ENCODE measurements at regions not wholly inside any gene's neighbourhood (a gene's known extent, or its start where the extent isn't known, plus 50 kb on each side); places are given as distances from the start of the nearest gene placed in this dataset.
"Not testable (repeated sequence)": the region's sequence is repeated elsewhere in the genome, so short reads cannot be mapped to it uniquely, and the experiment has no call there.

DNA sequence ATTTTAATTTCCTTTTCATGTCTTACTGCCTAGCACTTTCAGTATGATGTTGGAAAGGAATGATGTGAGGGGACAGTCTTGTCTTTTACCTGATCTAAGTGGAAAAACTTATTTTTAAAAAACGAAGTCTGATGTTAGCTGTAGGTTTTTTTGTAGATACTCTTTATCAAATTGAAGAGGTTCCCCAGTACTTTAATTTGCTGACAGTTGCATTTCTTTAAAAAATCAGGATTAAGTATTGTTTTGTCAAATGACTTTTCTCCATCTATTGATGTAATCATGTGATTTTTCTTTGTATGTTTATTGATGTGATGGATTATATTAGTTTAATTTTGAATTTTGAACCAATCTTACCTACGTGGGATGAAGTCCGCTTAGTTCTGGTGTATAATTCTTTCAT lies 568.4 kb upstream of the AGA start:
- H3K23ac ChIP-seq (ENCODE audit: low read depth, low read length): no peak overlapping the region
- in situ Hi-C loops (cut with MboI; ENCODE audit: low sequenced_read_pairs) (no loop called here), intact Hi-C loops (cut with micrococcal nuclease) (no loop called here)

DNA sequence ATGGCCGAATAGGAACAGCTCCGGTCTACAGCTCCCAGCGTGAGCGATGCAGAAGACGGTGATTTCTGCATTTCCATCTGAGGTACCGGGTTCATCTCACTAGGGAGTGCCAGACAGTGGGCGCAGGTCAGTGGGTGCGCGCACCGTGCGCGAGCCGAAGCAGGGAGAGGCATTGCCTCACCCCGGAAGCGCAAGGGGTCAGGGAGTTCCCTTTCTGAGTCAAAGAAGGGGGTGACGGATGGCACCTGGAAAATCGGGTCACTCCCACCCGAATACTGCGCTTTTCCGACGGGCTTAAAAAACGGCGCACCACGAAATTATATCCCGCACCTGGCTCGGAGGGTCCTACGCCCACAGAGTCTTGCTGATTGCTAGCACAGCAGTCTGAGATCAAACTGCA lies 572.8 kb upstream of the AGA start:
- H3K9ac ChIP-seq (ENCODE audit: low read depth, low read length); in situ Hi-C loops (cut with MboI; ENCODE audit: low sequenced_read_pairs); H2AK5ac ChIP-seq (ENCODE audit: low read depth, low read length); ATAC-seq (ENCODE audit: low read depth); H3K4me2 ChIP-seq (ENCODE audit: low read depth, low read length); H2BK5ac ChIP-seq (ENCODE audit: low read depth, low read length, poor library complexity, severe bottlenecking); H3K23ac ChIP-seq (ENCODE audit: low read depth, low read length); H3K56ac ChIP-seq (ENCODE audit: extremely low read depth, insufficient read depth, low read length); H3K9me3 ChIP-seq (ENCODE audit: control insufficient read depth, insufficient read depth, low read length); H3K9me1 ChIP-seq (ENCODE audit: insufficient read depth, low read length); CTCF ChIA-PET; H2BK120ac ChIP-seq (ENCODE audit: low read depth, low read length); H4K8ac ChIP-seq (ENCODE audit: low read depth in 2 of 2, low read length in 2 of 2); dilution Hi-C loops (cut with HindIII; ENCODE audit: low sequenced_read_pairs, unreplicated experiment); H2BK20ac ChIP-seq (ENCODE audit: low read depth, low read length); H3K27me3 ChIP-seq (ENCODE audit: control insufficient read depth, insufficient read depth, low read length); H3K4me1 ChIP-seq (ENCODE audit: control insufficient read depth, insufficient read depth, low read length); H2AFZ ChIP-seq (replicated peaks; ENCODE audit: low read length, poor library complexity); POLR2A ChIA-PET (ENCODE audit: unreplicated experiment); BruUV-seq (replicated peaks); H3K27ac ChIP-seq (ENCODE audit: insufficient read depth, low read length); H4K91ac ChIP-seq (ENCODE audit: insufficient read depth, low read depth, low read length); H3K4me3 ChIP-seq (ENCODE audit: insufficient read depth, low read depth, low read length); H3K4ac ChIP-seq (ENCODE audit: low read depth, low read length); H4K20me1 ChIP-seq (ENCODE audit: insufficient read depth, low read length); H2BK15ac ChIP-seq (ENCODE audit: low read depth, low read length); intact Hi-C loops (cut with micrococcal nuclease); H3K14ac ChIP-seq (replicated peaks; ENCODE audit: low read depth, low read length); DNase-seq; H4K5ac ChIP-seq (ENCODE audit: low read depth, low read length); H2AK9ac ChIP-seq (replicated peaks; ENCODE audit: low read depth, low read length, poor library complexity); H3K18ac ChIP-seq (ENCODE audit: low read depth, low read length); H3K36me3 ChIP-seq (ENCODE audit: control insufficient read depth, insufficient read depth, low read length); H3K79me1 ChIP-seq (ENCODE audit: low read depth in 1 of 2, low read length in 2 of 2): not testable (repeated sequence)
- 100% methylated on average over 1 of the region's 27 CpGs; no CpG with 5 or more reads in 1 of the 2 experiments for WGBS, 2 experiments (ENCODE audit: extremely low coverage in 2 of 2, insufficient read length in 1 of 2)

More for the DNA sequence above, 568.4 kb upstream of the AGA start:
- H3K4me1 ChIP-seq (ENCODE audit: control insufficient read depth, insufficient read depth, low read length): no peaks in the 10 kb centered on the region
- no peak overlapping the region for H2AK9ac ChIP-seq (replicated peaks; ENCODE audit: low read depth, low read length, poor library complexity)
- POLR2A ChIA-PET (ENCODE audit: unreplicated experiment): no interaction called here
- DNase-seq: no peak
- H3K27ac ChIP-seq (ENCODE audit: insufficient read depth, low read length): no peak overlapping the region
- no peak overlapping the region for H4K8ac ChIP-seq (ENCODE audit: low read depth in 2 of 2, low read length in 2 of 2)
- no peak overlapping the region for H3K4me3 ChIP-seq (ENCODE audit: insufficient read depth, low read depth, low read length)
- no peaks in the 10 kb centered on the region for H3K9me1 ChIP-seq (ENCODE audit: insufficient read depth, low read length)
- H4K5ac ChIP-seq (ENCODE audit: low read depth, low read length): no peak overlapping the region
- H4K91ac ChIP-seq (ENCODE audit: insufficient read depth, low read depth, low read length): no peak overlapping the region
- no peak overlapping the region for H2BK20ac ChIP-seq (ENCODE audit: low read depth, low read length)
- CTCF ChIA-PET: no interaction called here
- no peak overlapping the region for H3K4me2 ChIP-seq (ENCODE audit: low read depth, low read length)
- no peak overlapping the region for H2AFZ ChIP-seq (replicated peaks; ENCODE audit: low read length, poor library complexity)
- H4K20me1 ChIP-seq (ENCODE audit: insufficient read depth, low read length): no peaks in the 10 kb centered on the region
- no peak overlapping the region for H2BK5ac ChIP-seq (ENCODE audit: low read depth, low read length, poor library complexity, severe bottlenecking)
- TF ChIP-seq CEBPB (IDR thresholded peaks at IDR 0.05; ENCODE audit: low read depth, low read length) (no peak), SMC3 (IDR thresholded peaks at IDR 0.05; ENCODE audit: low read depth, low read length) (no peak), MAFK (IDR thresholded peaks at IDR 0.05; ENCODE audit: low read depth, low read length) (peak; percentile 96)
- no TSS peak for BruUV-seq (replicated peaks)
- H3K14ac ChIP-seq (replicated peaks; ENCODE audit: low read depth, low read length): no peak overlapping the region
- H3K56ac ChIP-seq (ENCODE audit: extremely low read depth, insufficient read depth, low read length): no peak overlapping the region
- WGBS, 2 experiments (ENCODE audit: extremely low coverage in 2 of 2, insufficient read length in 1 of 2): no CpG with 5 or more reads among the region's 3 CpGs
- H3K36me3 ChIP-seq (ENCODE audit: control insufficient read depth, insufficient read depth, low read length): no peaks in the 10 kb centered on the region
- dilution Hi-C loops (cut with HindIII; ENCODE audit: low sequenced_read_pairs, unreplicated experiment): no loop called here
- H3K27me3 ChIP-seq (ENCODE audit: control insufficient read depth, insufficient read depth, low read length): no peaks in the 10 kb centered on the region
- no peak overlapping the region for H3K4ac ChIP-seq (ENCODE audit: low read depth, low read length)
- no peak overlapping the region for H2AK5ac ChIP-seq (ENCODE audit: low read depth, low read length)
- H2BK120ac ChIP-seq (ENCODE audit: low read depth, low read length): no peak overlapping the region
- H3K18ac ChIP-seq (ENCODE audit: low read depth, low read length): no peak overlapping the region
- H3K9ac ChIP-seq (ENCODE audit: low read depth, low read length): no peak overlapping the region
- no peaks in the 10 kb centered on the region for H3K79me1 ChIP-seq (ENCODE audit: low read depth in 1 of 2, low read length in 2 of 2)
- no peaks in the 10 kb centered on the region for H3K9me3 ChIP-seq (ENCODE audit: control insufficient read depth, insufficient read depth, low read length)
- no peak overlapping the region for H2BK15ac ChIP-seq (ENCODE audit: low read depth, low read length)
- no peak for ATAC-seq (ENCODE audit: low read depth)

All from IMR-90 (cell line).